Nucleus accumbens (tissue), 56 donors: ENCODE measurements at regions not wholly inside any gene's neighbourhood (a gene's known extent, or its start where the extent isn't known, plus 50 kb on each side); places are given as distances from the start of the nearest gene placed in this dataset.

Source experiments
- DNase-seq, 56 donors: peaks; one replicate each; lab custom pipeline; 2025; lab: John Stamatoyannopoulos, UW

DNA sequence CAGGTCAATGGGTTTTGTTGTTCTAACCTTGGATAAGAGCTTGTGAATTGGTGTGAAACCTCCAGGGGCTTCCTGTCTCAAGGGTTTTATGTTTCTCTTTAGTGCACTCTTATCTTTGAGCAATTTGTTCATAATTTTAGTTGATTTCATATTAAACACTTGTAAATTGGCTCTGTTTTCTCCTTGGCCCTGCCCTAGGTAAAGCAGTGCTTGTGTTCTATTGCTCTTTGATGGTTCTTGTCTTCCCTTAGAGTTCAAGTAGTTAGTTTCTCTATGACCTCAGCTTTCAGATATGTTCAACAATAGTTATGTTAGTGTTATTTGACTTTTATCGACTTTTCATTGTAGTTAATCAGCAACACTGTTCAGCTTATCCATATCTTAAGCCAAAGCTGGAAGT is 566.4 kb upstream of the POT1 start:
- DNase-seq: no peak

- no peak for DNase-seq
Observed at GRCh38 chr7:125492521-125492920, 562.9 kb upstream of the POT1 start.

GRCh38 chr7:125491137-125491536 is 561.5 kb upstream of the POT1 start:
- DNase-seq: no peak

DNA sequence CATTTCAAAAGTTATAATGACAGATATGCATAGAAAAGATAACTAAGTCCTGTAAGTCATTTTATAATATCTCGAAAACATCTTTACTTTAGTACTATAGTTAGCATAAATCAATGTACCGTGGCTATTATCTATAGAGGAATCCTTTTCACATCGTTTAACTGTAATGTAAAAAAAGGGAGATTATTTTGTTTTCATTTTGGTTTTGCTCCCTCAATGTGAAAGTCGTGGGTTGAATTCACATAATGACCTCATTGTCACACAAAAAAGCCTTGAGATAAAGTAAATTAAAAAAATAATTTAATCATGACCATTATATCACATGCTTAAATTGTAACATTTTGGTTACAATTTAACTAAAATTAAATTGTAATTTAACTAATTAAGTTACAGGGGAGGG is 560.5 kb upstream of the POT1 start:
- DNase-seq: no peak

DNA sequence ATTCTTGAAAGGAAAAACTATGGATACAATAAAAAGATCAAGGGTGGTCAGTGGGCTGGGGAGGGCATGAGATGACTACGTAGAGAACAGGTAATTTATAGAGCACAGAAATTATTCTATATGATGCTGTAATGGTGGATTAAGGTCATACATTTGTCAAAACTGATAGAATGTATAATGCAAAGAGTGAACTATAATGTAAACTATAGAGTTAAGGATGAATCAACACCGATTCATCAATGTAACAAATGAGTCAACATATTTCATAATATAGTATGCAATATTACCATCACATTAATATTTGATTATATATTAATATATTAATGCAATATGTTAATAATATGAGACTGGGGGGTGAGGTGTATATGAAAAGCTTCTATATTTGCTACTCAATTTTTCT is 555.6 kb upstream of the POT1 start:
- DNase-seq: no peak

- DNase-seq: no peak
Observed at GRCh38 chr7:125484755-125485154, 555.1 kb upstream of the POT1 start.

DNA sequence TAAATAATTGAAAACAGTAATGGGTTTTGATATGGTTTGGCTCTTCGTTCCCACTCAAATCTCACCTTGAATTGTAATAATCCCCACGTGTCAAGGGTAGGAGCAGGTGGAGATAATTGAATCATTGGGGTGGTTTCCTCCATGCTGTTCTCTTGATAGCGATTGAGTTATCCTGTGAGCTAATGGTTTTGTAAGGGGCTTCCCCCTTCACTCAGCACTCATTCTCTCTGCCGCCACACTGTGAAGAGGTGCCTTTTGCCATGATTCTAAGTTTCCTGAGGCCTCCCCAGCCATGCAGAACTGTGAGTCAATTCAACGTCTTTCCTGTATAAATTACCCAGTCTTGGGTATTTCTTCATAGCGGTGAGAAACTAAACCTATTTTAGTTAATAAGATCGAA is 551.7 kb upstream of the POT1 start:
- no peak for DNase-seq

DNA sequence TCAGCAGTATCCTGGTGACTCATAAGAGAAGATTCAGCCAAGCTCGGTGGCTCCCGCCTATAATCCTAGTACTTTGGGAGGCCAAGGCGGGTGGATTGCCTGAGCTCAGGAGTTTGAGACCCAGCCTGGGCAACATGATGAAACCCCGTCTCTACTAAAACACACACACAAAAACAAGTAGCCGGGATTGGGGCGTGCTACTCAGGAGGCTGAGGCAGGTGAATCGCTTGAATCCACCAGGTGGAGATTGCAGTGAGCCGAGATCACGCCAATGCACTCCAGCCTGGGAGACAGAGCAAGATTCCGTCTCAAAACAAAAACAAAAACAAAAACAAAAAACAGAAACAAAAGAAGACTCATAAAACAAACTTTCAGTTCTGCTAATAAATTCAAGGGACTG is 551.1 kb upstream of the POT1 start:
- DNase-seq: no peak

GRCh38 chr7:125468855-125469174 is 539.2 kb upstream of the POT1 start:
- DNase-seq: no peak

GRCh38 chr7:125467996-125468854 is 538.6 kb upstream of the POT1 start:
- no peak for DNase-seq

GRCh38 chr7:125465527-125465926 is 535.9 kb upstream of the POT1 start:
- DNase-seq: no peak

- DNase-seq: no peak
Observed at GRCh38 chr7:125462615-125463014, 533.0 kb upstream of the POT1 start.

DNA sequence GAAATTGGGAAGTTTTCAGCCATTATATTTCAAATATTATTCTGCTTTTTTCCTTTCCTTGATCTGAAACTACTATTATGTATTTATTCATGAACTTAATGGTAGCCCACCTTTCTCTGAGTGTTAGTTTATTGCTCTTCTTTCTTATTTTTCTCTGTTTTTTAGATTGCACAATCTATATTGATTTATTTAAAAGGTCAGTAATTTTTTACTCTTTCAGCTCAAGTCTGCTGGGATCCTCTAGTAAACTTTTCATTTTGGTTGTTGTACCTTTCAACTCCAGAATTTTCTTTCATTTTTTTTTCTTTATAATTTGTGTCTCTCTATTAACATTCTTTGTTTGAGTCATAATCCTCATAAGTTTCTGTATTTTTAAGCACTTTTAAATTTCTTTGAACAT is 529.4 kb upstream of the POT1 start:
- no peak for DNase-seq

GRCh38 chr7:125450749-125451148 is 521.1 kb upstream of the POT1 start:
- DNase-seq: no peak

GRCh38 chr7:125445836-125446235 is 516.2 kb upstream of the POT1 start:
- no peak for DNase-seq

DNA sequence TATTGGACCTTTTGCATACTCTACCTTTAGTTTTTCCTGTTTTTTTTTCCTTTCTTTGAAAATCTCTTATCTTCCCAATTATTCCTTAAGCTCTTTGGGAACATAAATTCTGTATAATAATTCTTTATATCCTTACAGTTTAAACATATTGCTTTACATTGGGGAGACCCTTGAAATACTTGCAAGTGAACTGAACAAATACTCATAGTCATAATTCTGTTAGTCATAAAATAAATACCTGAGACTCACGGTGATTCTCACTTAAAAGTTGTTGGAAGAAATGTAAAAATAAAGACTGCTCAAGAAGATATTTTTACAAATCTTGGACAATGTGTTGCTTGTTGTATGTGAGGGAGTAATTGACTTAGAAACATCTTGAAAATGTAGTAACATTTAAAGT is 515.2 kb upstream of the POT1 start:
- DNase-seq: no peak

DNA sequence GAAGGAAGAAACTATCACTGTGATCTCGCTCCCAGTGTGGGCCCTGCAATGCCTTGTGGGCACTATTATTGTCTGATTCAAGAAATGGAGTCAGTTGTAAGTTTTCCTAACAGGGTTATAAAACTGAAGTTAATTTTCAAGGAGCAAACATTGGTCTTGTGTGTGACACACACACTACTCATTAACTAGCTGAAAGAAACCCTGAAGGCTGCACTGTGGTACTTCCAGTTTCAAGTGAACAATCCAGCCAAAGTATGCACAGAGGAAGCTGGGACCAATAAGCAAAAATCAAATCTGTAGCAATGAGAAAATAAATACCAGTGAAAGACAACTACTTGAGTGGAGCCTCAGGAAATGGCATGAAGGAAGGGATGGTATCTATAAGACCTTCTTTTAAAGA is 506.6 kb upstream of the POT1 start:
- no peak for DNase-seq

- no peak for DNase-seq
Observed at GRCh38 chr7:125431349-125431748, 501.7 kb upstream of the POT1 start.

GRCh38 chr7:125430013-125430412 is 500.4 kb upstream of the POT1 start:
- no peak for DNase-seq

GRCh38 chr7:125427676-125428075 is 498.1 kb upstream of the POT1 start:
- no peak for DNase-seq

DNA sequence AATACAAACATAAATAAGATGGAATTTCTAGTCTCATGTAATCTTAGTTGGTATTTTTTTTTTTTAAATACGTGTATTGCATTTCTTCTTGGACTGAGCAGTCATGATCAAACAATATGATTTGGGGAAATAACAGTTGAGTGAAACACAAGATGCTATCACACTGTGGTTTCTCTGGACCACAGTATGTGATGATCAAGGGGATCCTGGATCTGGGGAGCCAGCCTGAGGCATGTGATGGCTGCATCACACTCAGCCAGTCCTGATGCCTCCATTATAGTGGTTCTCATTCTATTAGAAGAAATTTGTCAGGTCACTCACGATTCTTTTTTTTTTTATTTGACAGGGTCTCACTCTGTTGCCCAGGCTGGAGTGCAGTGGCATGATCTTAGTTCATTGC is 495.9 kb upstream of the POT1 start:
- no peak for DNase-seq

DNA sequence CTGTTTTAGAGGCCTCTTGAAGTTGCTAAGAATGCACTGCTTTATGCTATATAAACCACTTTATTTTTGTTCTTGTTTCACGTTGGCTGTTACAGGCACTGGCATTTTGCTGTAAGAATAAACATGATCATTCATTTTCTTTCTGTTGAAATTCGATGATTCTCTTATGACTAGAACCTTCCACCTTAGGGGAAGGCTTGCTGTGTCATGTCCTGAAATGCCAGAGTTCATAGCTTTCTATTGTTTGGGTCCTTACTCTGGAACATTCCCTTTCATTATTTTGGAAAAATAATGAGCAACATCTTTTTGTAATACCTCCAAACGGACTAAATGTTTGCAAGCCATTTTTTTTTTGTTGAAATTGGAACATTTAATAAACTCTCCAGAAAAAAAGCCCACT is 495.1 kb upstream of the POT1 start:
- no peak for DNase-seq
